HCT116 (cell line): ENCODE measurements at regions not wholly inside any gene's neighbourhood (a gene's known extent, or its start where the extent isn't known, plus 50 kb on each side); places are given as distances from the start of the nearest gene placed in this dataset.

Source experiments
- ATF3 ChIP-seq: IDR thresholded peaks from 2 replicates; pipeline ENCODE4 v1.6.1; 2012
- CEBPB ChIP-seq: IDR thresholded peaks from 2 replicates; pipeline ENCODE4 v1.6.1; 2012; ENCODE audit warnings: low read depth
- CTCF ChIP-seq, 3 experiments: fragments of 200-600 bp in 1 of 3; sonication (generic) in 1 of 3; IDR thresholded peaks in 2 of 3; conservative IDR thresholded peaks in 1 of 3; 2 replicates each; pipeline ENCODE4 v1.5.1; 2012 to 2017; ENCODE audit warnings: low read depth in 2 of 3, low read length in 2 of 3, antibody characterized with exemption in 1 of 3, borderline replicate concordance in 1 of 3, control low read depth in 1 of 3, mild to moderate bottlenecking in 1 of 3, mixed read lengths in 1 of 3, mixed run types in 1 of 3, moderate library complexity in 1 of 3; ENCODE audit not compliant: insufficient read depth in 1 of 3
- EZH2 ChIP-seq: fragments of 200-600 bp; sonication (generic); IDR thresholded peaks from 2 replicates; pipeline ENCODE4 v1.6.1; 2017; ENCODE audit warnings: antibody characterized with exemption, mixed run types
- JUND ChIP-seq: IDR thresholded peaks from 2 replicates; pipeline ENCODE4 v1.6.1; 2012
- MAX ChIP-seq: IDR thresholded peaks from 2 replicates; pipeline ENCODE4 v1.6.1; 2012
- POLR2A ChIP-seq: IDR thresholded peaks from 2 replicates; pipeline ENCODE4 v1.7.0; 2011; ENCODE audit warnings: borderline replicate concordance; ENCODE audit not compliant: insufficient read depth, insufficient read length; ENCODE audit errors: extremely low read depth
- POLR2AphosphoS5 ChIP-seq: IDR thresholded peaks from 2 replicates; pipeline ENCODE4 v1.6.1; 2011; ENCODE audit warnings: mild to moderate bottlenecking, low read depth, low read length, moderate library complexity
- REST ChIP-seq: IDR thresholded peaks from 2 replicates; pipeline ENCODE4 v1.6.1; 2012; ENCODE audit warnings: low read depth
- SP1 ChIP-seq: IDR thresholded peaks from 2 replicates; pipeline ENCODE4 v1.6.1; 2012; ENCODE audit warnings: low read depth
- ZNF274 ChIP-seq: fragments of 200-500 bp; sonication (Bioruptor generic); IDR thresholded peaks from 2 replicates; pipeline ENCODE4 v1.6.1; 2014; ENCODE audit warnings: mild to moderate bottlenecking, low read depth, low read length, inconsistent platforms

- TF ChIP-seq CTCF (IDR thresholded peaks at IDR 0.05 in 2 of 3, conservative IDR thresholded peaks at IDR 0.05 in 1 of 3; ENCODE audit: borderline replicate concordance in 1 of 3, insufficient read depth in 1 of 3, low read depth in 2 of 3, low read length in 2 of 3): no peak
- TF ChIP-seq REST: no peak
- TF ChIP-seq EZH2: no peak
- no peak for TF ChIP-seq JUND
- TF ChIP-seq SP1: no peak
- no peak for TF ChIP-seq POLR2AphosphoS5
- no peak for TF ChIP-seq CEBPB
- no peak for TF ChIP-seq POLR2A
- no peak for TF ChIP-seq ZNF274
- TF ChIP-seq MAX: no peak
- TF ChIP-seq ATF3: no peak
These were observed 50.5 kb upstream of the SLC1A4 start for GRCh38 chr2:64938607-64939285.
